AG04449 (cell line): ENCODE measurements at regions not wholly inside any gene's neighbourhood (a gene's known extent, or its start where the extent isn't known, plus 50 kb on each side); places are given as distances from the start of the nearest gene placed in this dataset.
A peak's percentile ranks its signal among the peaks of the same experiment; 100 is the strongest.

Experiments
- CTCF ChIA-PET: fragments of 350-600 bp; formaldehyde crosslinking; extraction: SDS; loops from one replicate; lab custom pipeline; 2021; ENCODE audit warnings: antibody characterized with exemption; lab: Yijun Ruan, JAX
- POLR2A ChIA-PET: fragments of 400-600, 350-600 bp; formaldehyde crosslinking; extraction: SDS; loops from one replicate; lab custom pipeline; 2020; ENCODE audit warnings: antibody characterized with exemption, inconsistent platforms; lab: Yijun Ruan, JAX
- DNase-seq: peaks from one replicate; pipeline ENCODE4 v3.0.0-alpha.2; 2010; ENCODE audit warnings: low read depth, low spot score
- H3K4me3 ChIP-seq: 2 replicates; pipeline ENCODE4 v1.5.1; 2011; ENCODE audit warnings: low read depth, mild to moderate bottlenecking, control low read depth, low read length
- CTCF ChIP-seq: IDR thresholded peaks from one replicate; pipeline ENCODE4 v1.5.1; 2011; ENCODE audit warnings: mild to moderate bottlenecking, moderate library complexity, low read length, control low read depth, inconsistent platforms; ENCODE audit not compliant: insufficient read depth; ENCODE audit errors: missing control alignments

DNA sequence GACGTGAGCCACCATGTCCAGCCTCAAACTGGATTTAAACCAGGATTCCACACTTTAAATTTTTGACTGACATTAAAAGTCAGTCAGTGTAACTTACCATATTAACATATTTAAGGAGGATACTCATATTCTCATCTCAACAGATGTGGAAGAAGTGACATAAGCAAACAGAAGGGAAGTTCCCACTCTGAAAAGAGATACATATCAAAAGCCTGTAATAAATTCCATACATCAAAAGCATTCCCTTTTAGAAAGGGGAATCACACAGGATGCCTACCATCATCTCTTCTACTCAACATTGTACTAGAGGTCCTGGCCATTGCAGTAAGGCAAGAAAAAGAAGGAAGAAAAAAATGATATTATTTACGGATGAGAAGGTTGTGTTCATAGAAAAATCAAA lies 618.2 kb upstream of the DIPK2B start:
- no peak for TF ChIP-seq CTCF
- POLR2A ChIA-PET = no interaction called here
- CTCF ChIA-PET = no interaction called here

GRCh38 chrX:45815441-45815840 lies 614.8 kb upstream of the DIPK2B start:
- DNase-seq = no peak
- no peak overlapping the region for H3K4me3 ChIP-seq
- ChIA-PET CTCF (interaction anchor here (1.2 kb wide), 1 partner anchor 9 kb away, joined by 3 read pairs; no protein-coding TSS in a partner anchor), POLR2A (no interaction called here)
- TF ChIP-seq CTCF = no peak

More for the DNA sequence above, 618.2 kb upstream of the DIPK2B start:
- no peak overlapping the region for H3K4me3 ChIP-seq
- DNase-seq = no peak

DNA sequence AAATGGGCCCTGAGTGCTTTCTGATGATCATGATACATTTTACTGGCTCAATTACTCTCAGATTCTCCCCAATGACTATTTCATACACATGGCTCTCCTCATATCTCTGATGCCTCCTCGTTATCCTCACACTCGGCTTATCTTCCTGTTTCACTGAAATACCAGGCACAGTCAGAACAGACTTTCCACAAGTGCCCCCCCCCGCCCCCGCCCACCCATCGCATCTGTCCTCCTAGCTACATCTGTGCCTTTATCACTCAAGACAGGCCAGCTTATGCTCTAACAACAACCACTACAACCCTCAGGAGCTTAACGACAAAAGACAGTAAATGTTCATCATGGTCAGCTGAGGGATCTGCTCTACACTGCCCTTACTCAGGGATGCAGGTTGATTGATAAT lies 610.6 kb upstream of the DIPK2B start:
- H3K4me3 ChIP-seq = no peak overlapping the region
- no peak for DNase-seq
- no peak for TF ChIP-seq CTCF
- CTCF ChIA-PET = no interaction called here
- POLR2A ChIA-PET = no interaction called here

DNA sequence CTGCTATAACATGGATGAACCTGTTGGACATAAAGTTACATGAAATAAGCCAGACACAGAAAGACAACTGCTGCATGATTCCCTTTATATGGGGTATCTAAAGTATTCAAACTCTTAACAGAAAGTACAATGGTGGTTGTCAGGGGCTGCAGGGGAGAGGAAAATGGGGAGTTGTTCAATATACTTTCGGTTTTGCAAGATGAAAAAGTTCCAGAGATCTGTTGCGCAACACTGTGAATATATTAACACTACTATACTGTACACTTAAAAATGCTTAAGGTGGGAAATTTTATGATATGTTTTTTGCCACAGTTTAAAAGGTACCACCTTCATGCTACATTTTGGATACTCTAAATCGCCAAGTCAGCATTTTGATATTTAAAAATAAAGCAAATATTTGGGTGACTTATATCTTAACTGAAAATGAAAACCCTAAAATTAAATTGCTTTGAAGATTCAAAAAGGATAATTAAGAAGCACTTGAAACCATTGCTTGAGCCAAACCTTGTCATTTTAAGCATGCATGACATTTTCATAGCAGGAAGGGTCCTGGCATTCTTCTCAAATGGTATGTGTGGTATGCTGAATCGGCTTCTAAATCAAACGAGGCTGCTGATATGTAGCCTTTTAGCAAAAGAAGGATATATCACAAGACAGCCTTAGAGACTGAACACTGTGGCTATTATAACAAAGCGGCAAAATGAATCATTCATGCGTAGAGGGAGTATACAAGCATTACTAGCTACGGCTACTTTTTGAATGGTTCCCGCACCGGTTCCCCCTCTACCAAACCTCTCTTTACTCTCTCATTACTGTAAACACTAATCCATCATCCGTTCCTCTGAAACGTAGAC lies 607.1 kb upstream of the DIPK2B start:
- no peak for TF ChIP-seq CTCF
- H3K4me3 ChIP-seq = no peak overlapping the region; the same call in 1 of the 2 replicates
- POLR2A ChIA-PET = interaction anchor here (0.6 to 1.3 kb wide), 3 partner anchors 37 to 61 kb away, joined by 3 read pairs; no protein-coding TSS in a partner anchor
- CTCF ChIA-PET = interaction anchor here (1.9 kb wide), 1 partner anchor 42 kb away, joined by 6 read pairs; no protein-coding TSS in a partner anchor
- peak; percentile 16 for DNase-seq

- H3K4me3 ChIP-seq = peak overlapping the region; percentile 47
- CTCF ChIA-PET = no interaction called here
- peak; percentile 71 for DNase-seq
- TF ChIP-seq CTCF = no peak
- POLR2A ChIA-PET = interaction anchor here (0.7 to 1.0 kb wide), 4 partner anchors 36 to 661 kb away, joined by 3 to 12 read pairs (median 3); no protein-coding TSS in a partner anchor
These were observed 605.9 kb upstream of the DIPK2B start for GRCh38 chrX:45806410-45807121.

DNA sequence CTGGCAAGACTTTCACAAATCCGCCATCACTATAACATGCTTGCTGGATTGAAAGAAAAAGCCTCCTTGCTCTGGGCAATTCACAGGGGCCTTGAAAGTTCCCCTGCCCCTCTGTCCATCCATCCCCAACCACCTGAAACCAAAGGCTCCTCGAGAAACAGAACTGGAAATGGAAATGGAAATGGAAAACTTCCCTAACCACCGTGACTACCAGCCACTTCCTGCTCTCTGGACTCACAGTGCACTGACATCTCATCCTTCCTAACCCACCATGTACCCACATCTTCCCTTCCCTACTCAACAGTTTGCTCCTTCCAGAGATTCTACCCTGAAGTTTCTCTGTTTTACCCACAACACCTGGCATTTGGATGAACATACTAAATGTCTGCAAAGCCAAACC lies 603.6 kb upstream of the DIPK2B start:
- no peak for TF ChIP-seq CTCF
- H3K4me3 ChIP-seq = no peak overlapping the region
- DNase-seq = no peak
- ChIA-PET POLR2A (no interaction called here), CTCF (no interaction called here)
